Mesendoderm (in vitro differentiated cells): ENCODE measurements at regions not wholly inside any gene's neighbourhood (a gene's known extent, or its start where the extent isn't known, plus 50 kb on each side); places are given as distances from the start of the nearest gene placed in this dataset.

Experiments used
- DNase-seq: peaks from one replicate; pipeline ENCODE4 v3.0.0; 2013
- H2AK5ac ChIP-seq: 2 replicates; pipeline ENCODE4 v1.6.1; 2013; ENCODE audit warnings: low read length, inconsistent platforms
- H2BK120ac ChIP-seq: 2 replicates; pipeline ENCODE4 v1.6.1; 2013; ENCODE audit warnings: low read depth, mild to moderate bottlenecking, low read length, moderate library complexity, mixed read lengths
- H2BK15ac ChIP-seq: replicated peaks from 2 replicates; pipeline ENCODE4 v1.6.1; 2013; ENCODE audit warnings: low read depth, mild to moderate bottlenecking, moderate library complexity
- H2BK5ac ChIP-seq: 2 replicates; pipeline ENCODE4 v1.6.1; 2013; ENCODE audit warnings: low read length, inconsistent platforms
- H3K18ac ChIP-seq: 2 replicates; pipeline ENCODE4 v1.6.1; 2013; ENCODE audit warnings: mild to moderate bottlenecking, low read length, mixed read lengths
- H3K23ac ChIP-seq: one replicate; pipeline ENCODE4 v1.6.1; 2013; ENCODE audit warnings: low read length
- H3K27ac ChIP-seq: 2 replicates; pipeline ENCODE4 v1.5.1; 2013; ENCODE audit warnings: low read depth, mild to moderate bottlenecking, inconsistent platforms, low read length, moderate library complexity
- H3K27me3 ChIP-seq: 2 replicates; pipeline ENCODE4 v1.6.1; 2013; ENCODE audit warnings: low read length, control low read depth, mild to moderate bottlenecking, inconsistent platforms; ENCODE audit not compliant: insufficient read depth, poor library complexity
- H3K36me3 ChIP-seq: 2 replicates; pipeline ENCODE4 v1.6.1; 2013; ENCODE audit warnings: low read length, inconsistent platforms; ENCODE audit not compliant: control insufficient read depth, insufficient read depth
- H3K4ac ChIP-seq: one replicate; pipeline ENCODE4 v1.6.1; 2013; ENCODE audit warnings: low read depth, mild to moderate bottlenecking, low read length, moderate library complexity
- H3K4me1 ChIP-seq: 2 replicates; pipeline ENCODE4 v1.6.1; 2013; ENCODE audit warnings: low read depth, low read length, inconsistent platforms; ENCODE audit not compliant: control insufficient read depth
- H3K4me2 ChIP-seq: 2 replicates; pipeline ENCODE4 v1.6.1; 2013; ENCODE audit warnings: low read length
- H3K4me3 ChIP-seq: 2 replicates; pipeline ENCODE4 v1.5.1; 2013; ENCODE audit warnings: mild to moderate bottlenecking, low read length
- H3K56ac ChIP-seq: one replicate; pipeline ENCODE4 v1.6.1; 2013; ENCODE audit warnings: low read length
- H3K79me1 ChIP-seq: 2 replicates; pipeline ENCODE4 v1.6.1; 2013; ENCODE audit warnings: low read length, inconsistent platforms
- H3K79me2 ChIP-seq: 2 replicates; pipeline ENCODE4 v1.6.1; 2013; ENCODE audit warnings: mild to moderate bottlenecking, low read length; ENCODE audit not compliant: control insufficient read depth, insufficient read depth
- H3K9ac ChIP-seq: 2 replicates; pipeline ENCODE4 v1.6.1; 2013; ENCODE audit warnings: low read length, inconsistent platforms
- H4K5ac ChIP-seq: one replicate; pipeline ENCODE4 v1.6.1; 2013; ENCODE audit warnings: low read length
- H4K8ac ChIP-seq: one replicate; pipeline ENCODE4 v1.6.1; 2013; ENCODE audit warnings: low read depth, mild to moderate bottlenecking, control low read depth, low read length, moderate library complexity
- WGBS: extraction: QIAGEN DNeasy Blood & Tissue Kit; methylation state at CpG from one replicate; pipeline ENCODE4 v1.1.7; 2013; ENCODE audit warnings: low lambda C conversion rate, missing lambda C conversion rate; ENCODE audit not compliant: insufficient coverage; ENCODE audit errors: extremely low coverage; 5-methylcytosine and 5-hydroxymethylcytosine counted together

GRCh38 chr12:130247634-130248237 lies 85.5 kb downstream of the FZD10 start:
- WGBS, result 100% methylated on average over 1 of the region's 4 CpGs
- no peak overlapping the region for H3K9ac ChIP-seq
- H3K56ac ChIP-seq, result no peak overlapping the region
- DNase-seq, result no peak
- H3K36me3 ChIP-seq, result no peaks in the 10 kb centered on the region
- no peak overlapping the region for H3K4me2 ChIP-seq
- no peak overlapping the region for H3K27ac ChIP-seq
- H3K4me3 ChIP-seq, result no peak overlapping the region
- no peak overlapping the region for H3K4ac ChIP-seq
- no peak overlapping the region for H3K18ac ChIP-seq
- no peak overlapping the region for H2BK15ac ChIP-seq
- no peak overlapping the region for H3K23ac ChIP-seq
- H3K4me1 ChIP-seq, result no peaks in the 10 kb centered on the region
- H2BK5ac ChIP-seq, result no peak overlapping the region
- H3K79me1 ChIP-seq, result no peaks in the 10 kb centered on the region
- H2AK5ac ChIP-seq, result no peak overlapping the region
- no peaks in the 10 kb centered on the region for H3K27me3 ChIP-seq
- no peaks in the 10 kb centered on the region for H3K79me2 ChIP-seq
- H2BK120ac ChIP-seq, result no peak overlapping the region
- H4K8ac ChIP-seq, result no peak overlapping the region
- no peak overlapping the region for H4K5ac ChIP-seq

GRCh38 chr12:130249376-130249775 lies 87.1 kb downstream of the FZD10 start:
- no peak overlapping the region for H4K8ac ChIP-seq
- H3K36me3 ChIP-seq, result no peaks in the 10 kb centered on the region
- H3K79me1 ChIP-seq, result no peaks in the 10 kb centered on the region
- no peak overlapping the region for H3K56ac ChIP-seq
- H2BK15ac ChIP-seq, result no peak overlapping the region
- no peak overlapping the region for H3K4me2 ChIP-seq
- no CpG with 5 or more reads among the region's 6 CpGs for WGBS
- no peaks in the 10 kb centered on the region for H3K4me1 ChIP-seq
- H3K79me2 ChIP-seq, result no peaks in the 10 kb centered on the region
- no peak overlapping the region for H3K9ac ChIP-seq
- no peak overlapping the region for H2BK120ac ChIP-seq
- H3K27ac ChIP-seq, result no peak overlapping the region
- DNase-seq, result peak; percentile 80
- no peak overlapping the region for H2BK5ac ChIP-seq
- no peak overlapping the region for H3K4me3 ChIP-seq
- H4K5ac ChIP-seq, result no peak overlapping the region
- no peaks in the 10 kb centered on the region for H3K27me3 ChIP-seq
- no peak overlapping the region for H3K18ac ChIP-seq
- H2AK5ac ChIP-seq, result no peak overlapping the region
- no peak overlapping the region for H3K4ac ChIP-seq
- H3K23ac ChIP-seq, result no peak overlapping the region

- Histone ChIP-seq H3K4me1 (no peaks in the 10 kb centered on the region), H3K4me2 (no peak overlapping the region), H4K8ac (no peak overlapping the region), H3K27me3 (no peaks in the 10 kb centered on the region), H3K36me3 (no peaks in the 10 kb centered on the region), H2BK5ac (no peak overlapping the region), H3K79me2 (no peaks in the 10 kb centered on the region), H3K18ac (no peak overlapping the region), H3K9ac (no peak overlapping the region), H3K56ac (no peak overlapping the region), H4K5ac (no peak overlapping the region), H3K4me3 (no peak overlapping the region), H3K27ac (no peak overlapping the region), H3K23ac (no peak overlapping the region), H2BK15ac (no peak overlapping the region), H2AK5ac (no peak overlapping the region), H2BK120ac (no peak overlapping the region), H3K79me1 (no peaks in the 10 kb centered on the region), H3K4ac (no peak overlapping the region)
- no CpG with 5 or more reads among the region's 5 CpGs for WGBS
- DNase-seq, result no peak
These were observed 86.4 kb upstream of the PIWIL1 start for GRCh38 chr12:130251236-130251780.

DNA sequence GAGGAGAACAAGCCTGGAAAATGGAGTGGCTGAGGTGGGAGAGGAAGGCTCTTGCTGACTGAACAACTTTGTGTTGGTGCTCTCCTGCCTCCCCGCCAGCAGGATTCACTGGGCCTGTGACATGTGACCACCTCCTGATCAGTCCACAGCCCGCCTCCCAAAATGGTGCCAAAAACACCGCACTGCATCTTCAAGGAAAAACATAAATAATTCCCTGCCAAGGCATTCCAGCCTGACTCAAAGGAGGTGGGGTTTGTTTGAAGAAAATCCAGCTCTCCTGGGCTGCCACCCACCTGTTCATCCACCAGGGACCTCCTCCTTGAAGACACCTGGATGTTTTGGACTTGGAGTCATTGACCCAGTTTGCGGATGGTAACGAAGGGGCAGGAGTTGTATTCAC lies 83.8 kb upstream of the PIWIL1 start:
- no peak overlapping the region for H4K5ac ChIP-seq
- no peak overlapping the region for H3K9ac ChIP-seq
- no peaks in the 10 kb centered on the region for H3K27me3 ChIP-seq
- H3K4ac ChIP-seq, result no peak overlapping the region
- no peaks in the 10 kb centered on the region for H3K36me3 ChIP-seq
- no peak overlapping the region for H3K4me3 ChIP-seq
- no peaks in the 10 kb centered on the region for H3K79me1 ChIP-seq
- no peak overlapping the region for H3K4me2 ChIP-seq
- H3K79me2 ChIP-seq, result no peaks in the 10 kb centered on the region
- H3K4me1 ChIP-seq, result no peaks in the 10 kb centered on the region
- no peak for DNase-seq
- H3K56ac ChIP-seq, result no peak overlapping the region
- H2AK5ac ChIP-seq, result no peak overlapping the region
- no peak overlapping the region for H4K8ac ChIP-seq
- no CpG with 5 or more reads among the region's 5 CpGs for WGBS
- no peak overlapping the region for H2BK5ac ChIP-seq
- H3K18ac ChIP-seq, result no peak overlapping the region
- H2BK15ac ChIP-seq, result no peak overlapping the region
- no peak overlapping the region for H3K23ac ChIP-seq
- no peak overlapping the region for H3K27ac ChIP-seq
- no peak overlapping the region for H2BK120ac ChIP-seq

- no peak overlapping the region for H3K27ac ChIP-seq
- H3K36me3 ChIP-seq, result no peaks in the 10 kb centered on the region
- no peak overlapping the region for H2BK15ac ChIP-seq
- no peak overlapping the region for H2AK5ac ChIP-seq
- H3K9ac ChIP-seq, result no peak overlapping the region
- no peak overlapping the region for H3K23ac ChIP-seq
- no peak overlapping the region for H3K56ac ChIP-seq
- H3K4ac ChIP-seq, result no peak overlapping the region
- no peak overlapping the region for H2BK120ac ChIP-seq
- no peak overlapping the region for H4K5ac ChIP-seq
- H4K8ac ChIP-seq, result no peak overlapping the region
- no CpG with 5 or more reads among the region's 19 CpGs for WGBS
- H3K79me2 ChIP-seq, result no peaks in the 10 kb centered on the region
- H3K4me2 ChIP-seq, result no peak overlapping the region
- no peaks in the 10 kb centered on the region for H3K4me1 ChIP-seq
- H3K18ac ChIP-seq, result no peak overlapping the region
- H3K27me3 ChIP-seq, result no peaks in the 10 kb centered on the region
- H2BK5ac ChIP-seq, result no peak overlapping the region
- DNase-seq, result no peak
- H3K4me3 ChIP-seq, result no peak overlapping the region
- no peaks in the 10 kb centered on the region for H3K79me1 ChIP-seq
These were observed 83.0 kb upstream of the PIWIL1 start for GRCh38 chr12:130254461-130255276.
